Endothelial cell (in vitro differentiated cells): ENCODE measurements at regions not wholly inside any gene's neighbourhood (a gene's known extent, or its start where the extent isn't known, plus 50 kb on each side); places are given as distances from the start of the nearest gene placed in this dataset.

Experiments used
- DNase-seq: peaks from one replicate; pipeline ENCODE4 v3.0.0; 2021; ENCODE audit warnings: low spot score
- H3K27ac Mint-ChIP-seq: one replicate; pipeline ENCODE4 v1.8.0; 2021; ENCODE audit warnings: mixed read lengths, inconsistent platforms; ENCODE audit not compliant: unreplicated experiment
- H3K27me3 Mint-ChIP-seq: one replicate; pipeline ENCODE4 v1.8.0; 2021; ENCODE audit warnings: mild to moderate bottlenecking, moderate library complexity, mixed read lengths, inconsistent platforms; ENCODE audit not compliant: unreplicated experiment
- H3K36me3 Mint-ChIP-seq: one replicate; pipeline ENCODE4 v1.8.0; 2021; ENCODE audit warnings: mild to moderate bottlenecking, low read depth, mixed read lengths, inconsistent platforms; ENCODE audit not compliant: unreplicated experiment
- H3K4me1 Mint-ChIP-seq: one replicate; pipeline ENCODE4 v1.8.0; 2021; ENCODE audit warnings: mild to moderate bottlenecking, mixed read lengths, inconsistent platforms; ENCODE audit not compliant: unreplicated experiment
- H3K4me3 Mint-ChIP-seq: one replicate; pipeline ENCODE4 v1.8.0; 2021; ENCODE audit warnings: mild to moderate bottlenecking, mixed read lengths, inconsistent platforms; ENCODE audit not compliant: unreplicated experiment
- H3K9me3 Mint-ChIP-seq: one replicate; pipeline ENCODE4 v1.8.0; 2021; ENCODE audit warnings: mixed read lengths, inconsistent platforms; ENCODE audit not compliant: unreplicated experiment
- CTCF ChIP-seq: fragments of 200-600 bp; sonication (generic); IDR thresholded peaks from one replicate; pipeline ENCODE4 v1.5.0; 2021; ENCODE audit warnings: antibody characterized with exemption; ENCODE audit not compliant: unreplicated experiment

GRCh38 chr15:98506711-98507110 lies 141.6 kb upstream of the IGF1R start:
- Mint-ChIP-seq H3K27ac (no peak overlapping the region), H3K9me3 (no peaks in the 10 kb centered on the region), H3K27me3 (peaks cover 5% of the 10 kb centered on the region), H3K4me3 (no peak overlapping the region), H3K4me1 (peaks cover 3% of the 10 kb centered on the region), H3K36me3 (no peaks in the 10 kb centered on the region)
- no peak for TF ChIP-seq CTCF
- DNase-seq, result no peak

GRCh38 chr15:98513428-98513986 lies 134.8 kb upstream of the IGF1R start:
- Mint-ChIP-seq H3K4me1 (no peaks in the 10 kb centered on the region), H3K9me3 (no peaks in the 10 kb centered on the region), H3K27ac (no peak overlapping the region), H3K4me3 (no peak overlapping the region), H3K27me3 (peaks cover 3% of the 10 kb centered on the region), H3K36me3 (no peaks in the 10 kb centered on the region)
- DNase-seq, result no peak
- no peak for TF ChIP-seq CTCF

GRCh38 chr15:98514034-98514622 lies 134.2 kb upstream of the IGF1R start:
- no peak for DNase-seq
- Mint-ChIP-seq H3K4me3 (no peak overlapping the region), H3K4me1 (peaks cover 3% of the 10 kb centered on the region), H3K27ac (no peak overlapping the region), H3K9me3 (no peaks in the 10 kb centered on the region), H3K27me3 (peaks cover 3% of the 10 kb centered on the region), H3K36me3 (no peaks in the 10 kb centered on the region)
- TF ChIP-seq CTCF, result no peak

- H3K27ac Mint-ChIP-seq, result no peak overlapping the region
- H3K36me3 Mint-ChIP-seq, result no peaks in the 10 kb centered on the region
- peak; percentile 85 for TF ChIP-seq CTCF
- H3K27me3 Mint-ChIP-seq, result peaks cover 2% of the 10 kb centered on the region
- H3K4me3 Mint-ChIP-seq, result no peak overlapping the region
- H3K9me3 Mint-ChIP-seq, result no peaks in the 10 kb centered on the region
- peaks cover 5% of the 10 kb centered on the region for H3K4me1 Mint-ChIP-seq
- DNase-seq, result peak; percentile 47
Observed at GRCh38 chr15:98518823-98519561, 129.3 kb upstream of the IGF1R start.
